ENCODE measurements at regions not wholly inside any gene's neighbourhood (a gene's known extent, or its start where the extent isn't known, plus 50 kb on each side); places are given as distances from the start of the nearest gene placed in this dataset.

DNA sequence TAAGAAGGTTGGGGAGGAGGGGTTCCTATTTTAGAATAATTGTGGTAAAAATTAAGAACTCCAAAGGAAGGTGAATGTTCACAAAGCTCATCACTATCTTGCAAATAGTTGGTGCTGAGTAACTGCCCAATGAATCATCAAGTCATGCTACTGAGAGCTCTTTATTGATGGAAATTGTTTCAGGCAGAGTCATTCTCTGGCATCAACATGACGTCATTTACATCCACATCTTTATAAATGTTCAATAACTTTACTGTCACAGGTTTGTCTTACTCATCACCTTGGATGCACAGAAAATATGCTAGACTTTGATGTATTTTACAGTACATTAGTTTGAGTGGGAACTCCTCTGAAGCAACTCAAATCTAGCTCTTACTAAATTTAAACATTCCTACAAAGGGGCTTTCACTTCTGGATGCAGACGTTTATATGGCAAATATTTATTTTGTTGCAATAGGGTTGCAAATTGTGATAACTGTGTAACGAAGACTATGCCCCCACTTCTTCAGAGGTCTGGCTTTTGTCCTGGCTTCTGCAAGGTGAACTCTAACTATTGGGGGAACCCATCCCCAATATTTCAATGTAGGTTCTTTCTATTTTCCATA lies 273.7 kb upstream of the AJAP1 start:
- TF ChIP-seq, protein P1, sequence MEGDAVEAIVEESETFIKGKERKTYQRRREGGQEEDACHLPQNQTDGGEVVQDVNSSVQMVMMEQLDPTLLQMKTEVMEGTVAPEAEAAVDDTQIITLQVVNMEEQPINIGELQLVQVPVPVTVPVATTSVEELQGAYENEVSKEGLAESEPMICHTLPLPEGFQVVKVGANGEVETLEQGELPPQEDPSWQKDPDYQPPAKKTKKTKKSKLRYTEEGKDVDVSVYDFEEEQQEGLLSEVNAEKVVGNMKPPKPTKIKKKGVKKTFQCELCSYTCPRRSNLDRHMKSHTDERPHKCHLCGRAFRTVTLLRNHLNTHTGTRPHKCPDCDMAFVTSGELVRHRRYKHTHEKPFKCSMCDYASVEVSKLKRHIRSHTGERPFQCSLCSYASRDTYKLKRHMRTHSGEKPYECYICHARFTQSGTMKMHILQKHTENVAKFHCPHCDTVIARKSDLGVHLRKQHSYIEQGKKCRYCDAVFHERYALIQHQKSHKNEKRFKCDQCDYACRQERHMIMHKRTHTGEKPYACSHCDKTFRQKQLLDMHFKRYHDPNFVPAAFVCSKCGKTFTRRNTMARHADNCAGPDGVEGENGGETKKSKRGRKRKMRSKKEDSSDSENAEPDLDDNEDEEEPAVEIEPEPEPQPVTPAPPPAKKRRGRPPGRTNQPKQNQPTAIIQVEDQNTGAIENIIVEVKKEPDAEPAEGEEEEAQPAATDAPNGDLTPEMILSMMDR (IDR thresholded peaks at IDR 0.05; ENCODE audit: insufficient read depth, low read length, poor library complexity, severe bottlenecking): no peak
- TF ChIP-seq EZH2phosphoT487 (conservative IDR thresholded peaks at IDR 0.05; ENCODE audit: low read length): no peak
